ENCODE measurements at regions not wholly inside any gene's neighbourhood (a gene's known extent, or its start where the extent isn't known, plus 50 kb on each side); places are given as distances from the start of the nearest gene placed in this dataset.

DNA sequence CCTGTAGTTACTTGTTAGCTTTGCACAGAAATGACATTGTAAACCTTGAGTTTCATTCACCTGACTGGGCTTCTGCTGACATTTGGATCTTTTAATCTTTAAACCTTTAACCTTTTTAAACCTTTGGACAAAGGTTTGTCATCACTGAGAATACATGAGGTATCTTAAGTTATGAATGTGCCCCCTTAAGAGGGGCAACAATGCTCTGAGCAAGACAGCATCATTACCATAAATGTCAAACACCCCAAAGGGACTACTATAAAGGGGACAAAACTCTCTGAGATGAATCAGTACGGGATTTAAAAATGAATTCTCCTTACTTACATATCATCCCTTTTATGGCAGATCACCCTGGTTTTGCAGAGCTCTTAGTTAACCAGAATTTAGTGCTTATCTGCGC, 203.3 kb downstream of the COG6 start:
- TF ChIP-seq CTCF (conservative IDR thresholded peaks at IDR 0.05; ENCODE audit: low read length) (no peak), EZH2phosphoT487 (IDR thresholded peaks at IDR 0.05; ENCODE audit: borderline replicate concordance, low read depth, low read length) (no peak)
